AG08396 (cell line): ENCODE measurements at regions not wholly inside any gene's neighbourhood (a gene's known extent, or its start where the extent isn't known, plus 50 kb on each side); places are given as distances from the start of the nearest gene placed in this dataset.

Source experiments
- DNase-seq: peaks from one replicate; pipeline ENCODE4 v3.0.0; 2012; ENCODE audit warnings: low spot score, mixed read lengths

GRCh38 chr7:42289473-42289872, 52.5 kb upstream of the GLI3 start:
- no peak for DNase-seq
